ENCODE measurements at regions not wholly inside any gene's neighbourhood (a gene's known extent, or its start where the extent isn't known, plus 50 kb on each side); places are given as distances from the start of the nearest gene placed in this dataset.

- intact Hi-C loops (cut with micrococcal nuclease; ENCODE audit: unreplicated experiment) (loop anchor here (5.0 kb wide), 1 partner anchor 257 kb away; no protein-coding TSS in a partner anchor), in situ Hi-C loops (cut with HindIII; ENCODE audit: extremely low pct_ligation_motif_present, low pct_unique_long_range_greater_than_20kb) (loop anchor here (5.0 kb wide), 1 partner anchor 142 kb away; no protein-coding TSS in a partner anchor)
- POLR2A ChIA-PET = no interaction called here
- Histone ChIP-seq H3K27ac (ENCODE audit: extremely low read length, insufficient read depth, low read length) (no peak overlapping the region), H3K79me2 (ENCODE audit: insufficient read depth, low read length) (no peaks in the 10 kb centered on the region), H3K4me2 (ENCODE audit: low read depth, low read length) (no peak overlapping the region), H2AFZ (ENCODE audit: low read length) (no peak overlapping the region), H4K20me1 (ENCODE audit: insufficient read depth, low read length) (no peaks in the 10 kb centered on the region), H3K36me3 (replicated peaks in 1 of 2; ENCODE audit: control insufficient read depth in 1 of 2, insufficient read depth in 2 of 2, low read length in 2 of 2) (no peaks in the 10 kb centered on the region), H3K9me3 (ENCODE audit: low read length) (no peaks in the 10 kb centered on the region), H3K9ac (ENCODE audit: insufficient read depth, low read depth, low read length) (no peak overlapping the region), H3K27me3 (ENCODE audit: control insufficient read depth in 1 of 2, insufficient read depth in 2 of 2, low read length in 2 of 2) (peaks cover 0 to 30% of the 10 kb centered on the region in 2 experiments; a peak in 2 of 5 replicates), H3K4me3 (replicated peaks in 1 of 3; ENCODE audit: insufficient read depth in 1 of 3, low read depth in 2 of 3, low read length in 3 of 3) (no peak overlapping the region), H3K4me1 (ENCODE audit: insufficient read depth, low read length) (no peaks in the 10 kb centered on the region)
- no TSS peak for BruUV-seq (replicated peaks)
- CTCF ChIA-PET (ENCODE audit: low intra/inter-chr PET ratio, low total read pairs) = no interaction called here
- DNase-seq (ENCODE audit: low spot score) (no peak), FAIRE-seq (no peak), ATAC-seq (no peak)
- TF ChIP-seq CEBPG (CRISPR knock-in tag; IDR thresholded peaks at IDR 0.05) (no peak), GMEB1 (CRISPR knock-in tag; IDR thresholded peaks at IDR 0.05; ENCODE audit: borderline replicate concordance) (no peak), KDM5A (IDR thresholded peaks at IDR 0.05; ENCODE audit: borderline replicate concordance, low read length) (no peak), ZSCAN5A (CRISPR knock-in tag; IDR thresholded peaks at IDR 0.05; ENCODE audit: borderline replicate concordance) (no peak), ZNF605 (CRISPR knock-in tag; IDR thresholded peaks at IDR 0.05) (no peak)
- 24% methylated on average over 2 of the region's 2 CpGs for WGBS (ENCODE audit: low lambda C conversion rate)
Measured at GRCh38 chr1:207969528-207969927, 58.6 kb upstream of the CD34 start.
